Esophagus squamous epithelium (tissue), 4 donors: ENCODE measurements at regions not wholly inside any gene's neighbourhood (a gene's known extent, or its start where the extent isn't known, plus 50 kb on each side); places are given as distances from the start of the nearest gene placed in this dataset.

ENCODE experiments used
- CTCF ChIP-seq, 6 experiments: fragments of 450-650 bp in 4 of 6; fragments of 200-600 bp in 2 of 6; sonication (generic) in 2 of 6; IDR thresholded peaks; one replicate each; pipeline ENCODE4 v1.5.1; 2016 to 2019; ENCODE audit warnings: antibody characterized with exemption in 6 of 6, mild to moderate bottlenecking in 4 of 6, moderate library complexity in 4 of 6
- POLR2A ChIP-seq, 4 donors: fragments of 450-650 bp; IDR thresholded peaks; one replicate each; pipeline ENCODE4 v1.6.1; 2017; ENCODE audit warnings: antibody characterized with exemption in 4 of 4, mild to moderate bottlenecking in 4 of 4, moderate library complexity in 3 of 4

GRCh38 chr13:39132286-39133230 lies 94.3 kb downstream of the NHLRC3 start:
- TF ChIP-seq POLR2A (IDR thresholded peaks at IDR 0.05) (no peak), CTCF (IDR thresholded peaks at IDR 0.05) (no peak)
